NCI-H2081 treated with DMSO at 0.1 percent for 48 hours (cell line): ENCODE measurements at regions not wholly inside any gene's neighbourhood (a gene's known extent, or its start where the extent isn't known, plus 50 kb on each side); places are given as distances from the start of the nearest gene placed in this dataset.
"Not testable (repeated sequence)": the region's sequence is repeated elsewhere in the genome, so short reads cannot be mapped to it uniquely, and the experiment has no call there.

ENCODE experiments used
- DNase-seq: peaks from one replicate; lab custom pipeline; 2025; lab: John Stamatoyannopoulos, UW

DNA sequence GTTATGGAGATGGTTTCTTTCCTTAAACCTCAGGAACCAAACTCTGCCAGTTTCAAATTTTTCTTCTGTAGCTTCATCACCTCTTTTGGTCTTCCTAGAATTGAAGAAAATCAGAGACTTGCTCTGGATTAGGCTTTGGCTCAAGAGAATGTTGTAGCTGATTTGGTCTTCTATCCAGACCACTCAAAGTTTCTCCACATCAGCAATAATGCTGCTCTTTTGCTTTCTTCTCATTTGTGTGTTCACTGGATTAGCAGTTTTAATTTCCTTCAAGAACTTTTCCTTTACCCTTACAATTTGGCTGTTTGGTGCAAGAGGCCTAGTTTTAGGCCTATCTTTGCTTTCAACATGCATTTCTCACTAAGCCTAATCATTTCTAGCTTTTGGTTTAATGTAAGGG is 78.1 kb upstream of the PLCB4 start:
- no peak for DNase-seq

DNA sequence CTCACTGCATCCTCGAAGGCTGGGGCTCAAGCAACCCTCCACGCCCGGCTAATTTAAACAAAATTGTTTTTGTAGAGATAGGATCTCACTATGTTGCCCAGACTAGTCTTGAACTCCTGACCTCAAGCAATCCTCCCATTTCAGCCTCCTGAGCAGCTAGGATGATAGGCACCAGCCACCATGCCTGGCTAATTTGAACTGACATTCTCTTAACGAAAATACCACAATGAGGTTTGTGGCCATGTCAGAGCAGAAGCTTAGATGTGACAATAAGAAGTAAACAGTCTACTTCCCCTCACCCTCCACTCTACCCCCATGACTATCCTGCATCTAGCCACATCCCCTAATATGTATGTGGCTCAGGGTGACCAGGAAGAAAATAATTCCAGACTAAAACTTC is 74.8 kb upstream of the PLCB4 start:
- DNase-seq, result no peak

GRCh38 chr20:8995761-8996160 is 73.1 kb upstream of the PLCB4 start:
- no peak for DNase-seq

GRCh38 chr20:8996817-8997512 is 71.9 kb upstream of the PLCB4 start:
- no peak for DNase-seq

DNA sequence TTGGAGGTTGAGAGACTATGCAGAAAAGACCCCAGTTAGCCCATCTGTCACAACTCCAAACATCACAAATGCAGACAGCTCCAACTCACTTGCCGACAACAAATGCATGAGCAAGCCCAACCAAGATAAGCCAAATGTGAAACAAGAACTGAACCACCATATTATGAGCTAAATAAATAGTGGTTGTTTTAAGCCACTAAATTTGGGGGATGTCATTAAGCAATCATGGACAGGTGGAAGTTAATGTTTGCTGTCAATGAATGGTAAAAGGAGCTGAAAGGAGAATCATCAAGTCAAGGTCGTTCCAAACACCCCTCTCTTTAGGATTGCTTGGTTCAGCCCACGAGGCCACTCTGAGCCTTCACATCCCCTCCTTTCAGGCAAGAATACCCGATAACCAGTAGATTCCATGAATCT is 71.2 kb upstream of the PLCB4 start:
- no peak for DNase-seq

- DNase-seq, result no peak
Observed at GRCh38 chr20:9011121-9011520, 57.8 kb upstream of the PLCB4 start.

DNA sequence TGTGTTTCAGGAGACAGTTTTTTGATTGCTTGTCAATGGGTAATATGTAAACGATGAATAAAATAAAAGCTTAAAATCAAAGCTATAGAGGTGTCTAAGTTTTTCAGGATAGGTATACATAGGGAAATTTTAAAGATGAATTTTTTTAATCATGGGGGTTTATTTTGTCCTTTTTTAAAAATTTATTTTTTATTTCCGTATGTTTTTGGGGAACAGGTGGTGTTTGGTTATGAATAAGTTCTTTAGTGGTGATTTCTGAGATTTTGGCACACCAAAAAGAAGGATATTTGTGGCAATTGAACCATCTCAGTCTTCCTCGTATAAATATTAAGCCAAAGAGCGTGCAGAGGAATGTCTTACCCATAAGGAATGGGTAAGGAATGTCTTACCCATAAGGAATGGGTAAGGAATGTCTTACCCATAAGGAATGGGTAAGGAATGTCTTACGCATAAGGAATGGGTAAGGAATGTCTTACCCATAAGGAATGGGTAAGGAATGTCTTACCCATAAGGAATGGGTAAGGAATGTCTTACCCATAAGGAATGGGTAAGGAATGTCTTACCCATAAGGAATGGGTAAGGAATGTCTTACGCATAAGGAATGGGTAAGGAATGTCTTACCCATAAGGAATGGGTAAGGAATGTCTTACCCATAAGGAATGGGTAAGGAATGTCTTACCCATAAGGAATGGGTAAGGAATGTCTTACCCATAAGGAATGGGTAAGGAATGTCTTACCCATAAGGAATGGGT is 53.5 kb upstream of the PLCB4 start:
- not testable (repeated sequence) for DNase-seq

DNA sequence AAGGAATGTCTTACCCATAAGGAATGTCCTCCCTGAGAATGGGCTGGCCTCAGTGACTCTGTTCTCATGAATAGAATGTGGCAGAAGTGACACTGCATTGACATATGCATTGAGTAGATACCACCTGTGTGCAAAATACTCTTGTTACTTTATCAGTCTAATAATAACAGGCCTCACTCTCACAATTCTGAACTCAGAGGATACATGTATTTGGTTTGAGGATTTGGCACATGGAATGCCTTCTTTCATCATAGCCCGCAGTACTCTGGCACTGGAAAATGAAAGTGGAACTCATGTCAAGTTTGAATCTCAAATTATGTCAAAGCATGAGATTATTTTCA is 52.9 kb upstream of the PLCB4 start:
- DNase-seq, result no peak

DNA sequence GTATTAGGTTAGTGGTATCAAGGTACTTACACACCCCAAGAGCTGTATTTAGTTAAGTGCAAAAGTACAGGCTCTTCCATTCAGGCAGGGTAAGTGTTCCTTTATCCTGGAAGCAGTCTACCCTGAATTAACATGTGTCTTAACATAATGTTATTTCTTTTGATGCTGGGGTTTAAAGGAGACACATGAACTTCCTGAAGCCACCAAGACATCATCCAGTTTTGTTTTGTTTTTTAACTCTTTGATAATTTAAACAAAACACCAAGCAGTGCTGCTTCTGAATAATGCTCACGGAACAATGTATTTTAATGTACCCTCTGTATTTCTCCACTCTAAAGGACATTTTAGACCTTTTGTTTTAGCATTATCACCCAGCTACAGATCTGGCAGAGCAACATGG is 50.5 kb upstream of the PLCB4 start:
- DNase-seq, result no peak
